ENCODE measurements at regions not wholly inside any gene's neighbourhood (a gene's known extent, or its start where the extent isn't known, plus 50 kb on each side); places are given as distances from the start of the nearest gene placed in this dataset.

DNA sequence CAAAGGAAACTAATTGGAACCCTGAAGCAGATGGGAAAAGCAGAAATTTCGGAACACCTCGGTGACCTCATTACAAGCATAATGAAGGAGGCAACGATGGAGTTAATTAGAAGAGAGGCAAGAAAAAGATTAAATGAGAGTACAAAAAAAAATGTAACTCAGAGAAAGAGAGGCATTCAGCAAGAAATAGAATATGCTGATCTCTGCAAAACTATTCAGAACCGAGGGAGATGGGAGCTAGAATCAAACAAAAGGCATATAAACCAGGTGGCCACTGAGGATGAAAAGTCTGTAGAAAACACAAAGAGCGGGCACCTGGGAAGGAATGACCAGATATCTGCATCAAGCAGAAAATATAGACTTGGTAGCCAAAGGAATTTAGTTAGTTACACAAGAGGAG, 118.9 kb downstream of the CETN3 start:
- TF ChIP-seq POLR2A (IDR thresholded peaks at IDR 0.05) (no peak), EP300 (IDR thresholded peaks at IDR 0.05; ENCODE audit: low read depth) (no peak)
- TF ChIP-seq, protein P1, sequence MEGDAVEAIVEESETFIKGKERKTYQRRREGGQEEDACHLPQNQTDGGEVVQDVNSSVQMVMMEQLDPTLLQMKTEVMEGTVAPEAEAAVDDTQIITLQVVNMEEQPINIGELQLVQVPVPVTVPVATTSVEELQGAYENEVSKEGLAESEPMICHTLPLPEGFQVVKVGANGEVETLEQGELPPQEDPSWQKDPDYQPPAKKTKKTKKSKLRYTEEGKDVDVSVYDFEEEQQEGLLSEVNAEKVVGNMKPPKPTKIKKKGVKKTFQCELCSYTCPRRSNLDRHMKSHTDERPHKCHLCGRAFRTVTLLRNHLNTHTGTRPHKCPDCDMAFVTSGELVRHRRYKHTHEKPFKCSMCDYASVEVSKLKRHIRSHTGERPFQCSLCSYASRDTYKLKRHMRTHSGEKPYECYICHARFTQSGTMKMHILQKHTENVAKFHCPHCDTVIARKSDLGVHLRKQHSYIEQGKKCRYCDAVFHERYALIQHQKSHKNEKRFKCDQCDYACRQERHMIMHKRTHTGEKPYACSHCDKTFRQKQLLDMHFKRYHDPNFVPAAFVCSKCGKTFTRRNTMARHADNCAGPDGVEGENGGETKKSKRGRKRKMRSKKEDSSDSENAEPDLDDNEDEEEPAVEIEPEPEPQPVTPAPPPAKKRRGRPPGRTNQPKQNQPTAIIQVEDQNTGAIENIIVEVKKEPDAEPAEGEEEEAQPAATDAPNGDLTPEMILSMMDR (IDR thresholded peaks at IDR 0.05), result no peak
